Cerebellar cortex (tissue), 1 donor: ENCODE measurements at regions not wholly inside any gene's neighbourhood (a gene's known extent, or its start where the extent isn't known, plus 50 kb on each side); places are given as distances from the start of the nearest gene placed in this dataset.

Experiments
- DNase-seq: peaks from one replicate; pipeline ENCODE4 v3.0.0-alpha.2; 2015; ENCODE audit warnings: low spot score

GRCh38 chr2:204046145-204046544 is 109.6 kb downstream of the ICOS start:
- no peak for DNase-seq

- DNase-seq, result no peak
Measured at GRCh38 chr2:204049635-204050034, 113.1 kb downstream of the ICOS start.

- DNase-seq, result no peak
Measured at GRCh38 chr2:204050681-204051080, 114.1 kb downstream of the ICOS start.

- DNase-seq, result no peak
Measured at GRCh38 chr2:204051476-204051875, 114.9 kb downstream of the ICOS start.

GRCh38 chr2:204051984-204052556 is 115.5 kb downstream of the ICOS start:
- DNase-seq, result no peak

- no peak for DNase-seq
Measured at GRCh38 chr2:204059016-204059415, 122.5 kb downstream of the ICOS start.

GRCh38 chr2:204060841-204061240 is 124.3 kb downstream of the ICOS start:
- DNase-seq, result no peak

GRCh38 chr2:204061241-204061640 is 124.7 kb downstream of the ICOS start:
- DNase-seq, result no peak

GRCh38 chr2:204064119-204064518 is 127.6 kb downstream of the ICOS start:
- DNase-seq, result no peak

- no peak for DNase-seq
Measured at GRCh38 chr2:204065566-204065965, 129.0 kb downstream of the ICOS start.

- no peak for DNase-seq
Measured at GRCh38 chr2:204066051-204066450, 129.5 kb downstream of the ICOS start.

- DNase-seq, result no peak
Measured at GRCh38 chr2:204069804-204070203, 133.2 kb downstream of the ICOS start.

- peak; percentile 12 for DNase-seq
Measured at GRCh38 chr2:204072443-204073324, 136.1 kb downstream of the ICOS start.

- DNase-seq, result no peak
Measured at GRCh38 chr2:204074456-204074855, 137.9 kb downstream of the ICOS start.

- DNase-seq, result no peak
Measured at GRCh38 chr2:204078003-204078698, 141.6 kb downstream of the ICOS start.

- no peak for DNase-seq
Measured at GRCh38 chr2:204081487-204082425, 145.2 kb downstream of the ICOS start.

GRCh38 chr2:204086167-204086566 is 149.6 kb downstream of the ICOS start:
- no peak for DNase-seq

- no peak for DNase-seq
Measured at GRCh38 chr2:204089105-204089504, 152.5 kb downstream of the ICOS start.

GRCh38 chr2:204089574-204089973 is 153.0 kb downstream of the ICOS start:
- no peak for DNase-seq

GRCh38 chr2:204090021-204090420 is 153.5 kb downstream of the ICOS start:
- DNase-seq, result no peak

- no peak for DNase-seq
Measured at GRCh38 chr2:204104811-204105210, 168.2 kb downstream of the ICOS start.

GRCh38 chr2:204108330-204108751 is 171.8 kb downstream of the ICOS start:
- DNase-seq, result peak; percentile 9
